ENCODE measurements at regions not wholly inside any gene's neighbourhood (a gene's known extent, or its start where the extent isn't known, plus 50 kb on each side); places are given as distances from the start of the nearest gene placed in this dataset.

DNA sequence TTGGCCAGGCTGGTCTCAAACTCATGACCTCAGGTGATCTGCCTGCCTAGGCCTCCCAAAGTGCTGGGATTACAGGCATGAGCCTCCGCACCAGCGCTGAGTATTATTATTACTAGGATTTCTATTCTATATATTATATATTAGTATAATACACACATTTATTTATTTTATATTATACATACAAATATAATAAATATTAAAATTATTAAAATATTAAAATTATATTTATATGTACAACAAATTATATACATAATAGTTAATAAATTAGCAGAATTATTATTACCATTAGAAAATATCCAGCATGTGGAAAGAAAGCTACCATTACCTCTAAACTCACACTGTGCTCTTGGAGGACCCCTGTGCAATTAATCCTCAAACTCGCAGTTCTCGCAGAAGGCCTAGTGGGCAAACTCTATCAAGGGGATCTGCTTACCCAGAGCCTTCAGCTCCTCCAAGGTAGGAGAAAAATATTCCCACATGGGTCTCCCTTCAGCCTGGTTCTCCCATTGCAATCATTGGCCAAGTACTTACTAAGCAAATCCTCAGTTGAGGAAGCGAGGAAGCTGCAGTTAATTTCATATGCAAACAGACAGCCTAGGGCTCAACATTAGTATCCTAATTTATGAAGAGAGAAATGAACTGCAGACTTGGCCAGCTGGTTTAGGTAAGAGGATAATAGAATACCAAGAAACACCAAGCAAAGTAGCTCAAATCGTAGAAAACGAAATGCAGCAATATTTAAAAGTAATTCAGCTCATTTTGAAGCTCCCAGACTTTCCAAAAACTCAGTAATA lies 241.4 kb upstream of the IRX5 start:
- TF ChIP-seq, protein P1, sequence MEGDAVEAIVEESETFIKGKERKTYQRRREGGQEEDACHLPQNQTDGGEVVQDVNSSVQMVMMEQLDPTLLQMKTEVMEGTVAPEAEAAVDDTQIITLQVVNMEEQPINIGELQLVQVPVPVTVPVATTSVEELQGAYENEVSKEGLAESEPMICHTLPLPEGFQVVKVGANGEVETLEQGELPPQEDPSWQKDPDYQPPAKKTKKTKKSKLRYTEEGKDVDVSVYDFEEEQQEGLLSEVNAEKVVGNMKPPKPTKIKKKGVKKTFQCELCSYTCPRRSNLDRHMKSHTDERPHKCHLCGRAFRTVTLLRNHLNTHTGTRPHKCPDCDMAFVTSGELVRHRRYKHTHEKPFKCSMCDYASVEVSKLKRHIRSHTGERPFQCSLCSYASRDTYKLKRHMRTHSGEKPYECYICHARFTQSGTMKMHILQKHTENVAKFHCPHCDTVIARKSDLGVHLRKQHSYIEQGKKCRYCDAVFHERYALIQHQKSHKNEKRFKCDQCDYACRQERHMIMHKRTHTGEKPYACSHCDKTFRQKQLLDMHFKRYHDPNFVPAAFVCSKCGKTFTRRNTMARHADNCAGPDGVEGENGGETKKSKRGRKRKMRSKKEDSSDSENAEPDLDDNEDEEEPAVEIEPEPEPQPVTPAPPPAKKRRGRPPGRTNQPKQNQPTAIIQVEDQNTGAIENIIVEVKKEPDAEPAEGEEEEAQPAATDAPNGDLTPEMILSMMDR (IDR thresholded peaks at IDR 0.05): no peak
- TF ChIP-seq POLR2A (IDR thresholded peaks at IDR 0.05; ENCODE audit: low read length) (no peak), BHLHE40 (IDR thresholded peaks at IDR 0.05; ENCODE audit: low read depth, low read length) (no peak), HOXA7 (CRISPR knock-in tag; IDR thresholded peaks at IDR 0.05) (no peak)
- TF ChIP-seq, protein P2, sequence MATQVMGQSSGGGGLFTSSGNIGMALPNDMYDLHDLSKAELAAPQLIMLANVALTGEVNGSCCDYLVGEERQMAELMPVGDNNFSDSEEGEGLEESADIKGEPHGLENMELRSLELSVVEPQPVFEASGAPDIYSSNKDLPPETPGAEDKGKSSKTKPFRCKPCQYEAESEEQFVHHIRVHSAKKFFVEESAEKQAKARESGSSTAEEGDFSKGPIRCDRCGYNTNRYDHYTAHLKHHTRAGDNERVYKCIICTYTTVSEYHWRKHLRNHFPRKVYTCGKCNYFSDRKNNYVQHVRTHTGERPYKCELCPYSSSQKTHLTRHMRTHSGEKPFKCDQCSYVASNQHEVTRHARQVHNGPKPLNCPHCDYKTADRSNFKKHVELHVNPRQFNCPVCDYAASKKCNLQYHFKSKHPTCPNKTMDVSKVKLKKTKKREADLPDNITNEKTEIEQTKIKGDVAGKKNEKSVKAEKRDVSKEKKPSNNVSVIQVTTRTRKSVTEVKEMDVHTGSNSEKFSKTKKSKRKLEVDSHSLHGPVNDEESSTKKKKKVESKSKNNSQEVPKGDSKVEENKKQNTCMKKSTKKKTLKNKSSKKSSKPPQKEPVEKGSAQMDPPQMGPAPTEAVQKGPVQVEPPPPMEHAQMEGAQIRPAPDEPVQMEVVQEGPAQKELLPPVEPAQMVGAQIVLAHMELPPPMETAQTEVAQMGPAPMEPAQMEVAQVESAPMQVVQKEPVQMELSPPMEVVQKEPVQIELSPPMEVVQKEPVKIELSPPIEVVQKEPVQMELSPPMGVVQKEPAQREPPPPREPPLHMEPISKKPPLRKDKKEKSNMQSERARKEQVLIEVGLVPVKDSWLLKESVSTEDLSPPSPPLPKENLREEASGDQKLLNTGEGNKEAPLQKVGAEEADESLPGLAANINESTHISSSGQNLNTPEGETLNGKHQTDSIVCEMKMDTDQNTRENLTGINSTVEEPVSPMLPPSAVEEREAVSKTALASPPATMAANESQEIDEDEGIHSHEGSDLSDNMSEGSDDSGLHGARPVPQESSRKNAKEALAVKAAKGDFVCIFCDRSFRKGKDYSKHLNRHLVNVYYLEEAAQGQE (IDR thresholded peaks at IDR 0.05): no peak

All from A549 (cell line).